DND-41 (cell line): ENCODE measurements at regions not wholly inside any gene's neighbourhood (a gene's known extent, or its start where the extent isn't known, plus 50 kb on each side); places are given as distances from the start of the nearest gene placed in this dataset.

Experiments used
- ATAC-seq: fragments of 200-7000 bp; cut with Tn5 transposase; 3 replicates; pipeline ENCODE4 v1.9.1; 2021; ENCODE audit warnings: low read depth; ENCODE audit not compliant: insufficient read depth
- DNase-seq: peaks from one replicate; pipeline ENCODE4 v3.0.0-alpha.2; 2020
- H2AFZ ChIP-seq: 2 replicates; pipeline ENCODE4 v1.6.0; 2012; ENCODE audit warnings: low read depth, low read length
- H3K27ac ChIP-seq: 2 replicates; pipeline ENCODE4 v1.5.1; 2012; ENCODE audit warnings: low read length, inconsistent platforms
- H3K27me3 ChIP-seq: fragments of 200-600 bp; sonication (generic); 2 replicates; pipeline ENCODE4 v1.6.0; 2012; ENCODE audit warnings: low read length, mild to moderate bottlenecking, inconsistent platforms; ENCODE audit not compliant: insufficient read depth, poor library complexity
- H3K36me3 ChIP-seq: 2 replicates; pipeline ENCODE4 v1.5.1; 2012; ENCODE audit warnings: low read length, inconsistent platforms; ENCODE audit not compliant: insufficient read depth
- H3K4me1 ChIP-seq: 2 replicates; pipeline ENCODE4 v1.5.1; 2012; ENCODE audit warnings: mild to moderate bottlenecking, low read length; ENCODE audit not compliant: insufficient read depth
- H3K4me2 ChIP-seq: 2 replicates; pipeline ENCODE4 v1.6.0; 2012; ENCODE audit warnings: mild to moderate bottlenecking, moderate library complexity, low read length, inconsistent platforms; ENCODE audit not compliant: insufficient read depth
- H3K4me3 ChIP-seq, 2 experiments: fragments of 200-600 bp in 1 of 2; shearing (Covaris generic) in 1 of 2; 2 replicates each; pipeline ENCODE4 v1.5.1; 2012 to 2016; ENCODE audit warnings: inconsistent platforms in 2 of 2, low read length in 2 of 2, mild to moderate bottlenecking in 2 of 2, low read depth in 1 of 2, moderate library complexity in 1 of 2
- H3K79me2 ChIP-seq: 2 replicates; pipeline ENCODE4 v1.6.0; 2012; ENCODE audit warnings: low read length, inconsistent platforms; ENCODE audit not compliant: insufficient read depth
- H3K9ac ChIP-seq: 2 replicates; pipeline ENCODE4 v1.6.0; 2012; ENCODE audit warnings: low read depth, mild to moderate bottlenecking, inconsistent platforms, low read length, moderate library complexity
- H3K9me3 ChIP-seq: 2 replicates; pipeline ENCODE4 v1.5.1; 2012; ENCODE audit warnings: low read length, moderate library complexity, mild to moderate bottlenecking, inconsistent platforms; ENCODE audit not compliant: insufficient read depth, severe bottlenecking
- H4K20me1 ChIP-seq: 2 replicates; pipeline ENCODE4 v1.6.0; 2012; ENCODE audit warnings: low read length; ENCODE audit not compliant: insufficient read depth
- EZH2 ChIP-seq: IDR thresholded peaks from 3 replicates; pipeline ENCODE4 v1.6.1; 2012; ENCODE audit warnings: borderline replicate concordance, low read depth, mild to moderate bottlenecking, moderate library complexity, low read length, inconsistent platforms; ENCODE audit not compliant: severe bottlenecking
- TF ChIP-seq, protein P1 (sequence below): IDR thresholded peaks from 2 replicates; pipeline ENCODE4 v1.5.1; 2012; ENCODE audit warnings: borderline replicate concordance, low read length, moderate library complexity, mild to moderate bottlenecking; ENCODE audit not compliant: poor library complexity, severe bottlenecking; ENCODE audit errors: extremely low read depth

- Histone ChIP-seq H3K4me2 (no peak overlapping the region), H3K4me1 (no peaks in the 10 kb centered on the region), H3K36me3 (no peaks in the 10 kb centered on the region), H2AFZ (no peak overlapping the region), H3K4me3 (no peak overlapping the region), H3K27me3 (no peaks in the 10 kb centered on the region), H3K9ac (no peak overlapping the region), H3K9me3 (no peaks in the 10 kb centered on the region), H3K79me2 (no peaks in the 10 kb centered on the region), H3K27ac (no peak overlapping the region), H4K20me1 (no peaks in the 10 kb centered on the region)
- no peak for ATAC-seq
- TF ChIP-seq, protein P1, sequence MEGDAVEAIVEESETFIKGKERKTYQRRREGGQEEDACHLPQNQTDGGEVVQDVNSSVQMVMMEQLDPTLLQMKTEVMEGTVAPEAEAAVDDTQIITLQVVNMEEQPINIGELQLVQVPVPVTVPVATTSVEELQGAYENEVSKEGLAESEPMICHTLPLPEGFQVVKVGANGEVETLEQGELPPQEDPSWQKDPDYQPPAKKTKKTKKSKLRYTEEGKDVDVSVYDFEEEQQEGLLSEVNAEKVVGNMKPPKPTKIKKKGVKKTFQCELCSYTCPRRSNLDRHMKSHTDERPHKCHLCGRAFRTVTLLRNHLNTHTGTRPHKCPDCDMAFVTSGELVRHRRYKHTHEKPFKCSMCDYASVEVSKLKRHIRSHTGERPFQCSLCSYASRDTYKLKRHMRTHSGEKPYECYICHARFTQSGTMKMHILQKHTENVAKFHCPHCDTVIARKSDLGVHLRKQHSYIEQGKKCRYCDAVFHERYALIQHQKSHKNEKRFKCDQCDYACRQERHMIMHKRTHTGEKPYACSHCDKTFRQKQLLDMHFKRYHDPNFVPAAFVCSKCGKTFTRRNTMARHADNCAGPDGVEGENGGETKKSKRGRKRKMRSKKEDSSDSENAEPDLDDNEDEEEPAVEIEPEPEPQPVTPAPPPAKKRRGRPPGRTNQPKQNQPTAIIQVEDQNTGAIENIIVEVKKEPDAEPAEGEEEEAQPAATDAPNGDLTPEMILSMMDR = no peak
- no peak for TF ChIP-seq EZH2
- no peak for DNase-seq
These were observed 469.6 kb upstream of the FZD8 start for GRCh38 chr10:36111676-36112075.

GRCh38 chr10:36110097-36110496 is 468.0 kb upstream of the FZD8 start:
- Histone ChIP-seq H4K20me1 (no peaks in the 10 kb centered on the region), H3K9me3 (no peaks in the 10 kb centered on the region), H3K4me2 (no peak overlapping the region), H3K36me3 (no peaks in the 10 kb centered on the region), H3K9ac (no peak overlapping the region), H2AFZ (no peak overlapping the region), H3K27ac (no peak overlapping the region), H3K4me1 (no peaks in the 10 kb centered on the region), H3K27me3 (no peaks in the 10 kb centered on the region), H3K4me3 (no peak overlapping the region), H3K79me2 (no peaks in the 10 kb centered on the region)
- DNase-seq (no peak), ATAC-seq (no peak)
- TF ChIP-seq, protein P1 = no peak

- TF ChIP-seq EZH2 = no peak
- TF ChIP-seq, protein P1 = no peak
- no peak overlapping the region for H3K4me2 ChIP-seq
- ATAC-seq = no peak
- no peak for DNase-seq
- H3K36me3 ChIP-seq = no peaks in the 10 kb centered on the region
- no peaks in the 10 kb centered on the region for H3K9me3 ChIP-seq
- H3K27ac ChIP-seq = no peak overlapping the region
- H2AFZ ChIP-seq = no peak overlapping the region
- no peak overlapping the region for H3K4me3 ChIP-seq
- no peaks in the 10 kb centered on the region for H4K20me1 ChIP-seq
- no peak overlapping the region for H3K9ac ChIP-seq
- no peaks in the 10 kb centered on the region for H3K79me2 ChIP-seq
- no peaks in the 10 kb centered on the region for H3K4me1 ChIP-seq
- no peaks in the 10 kb centered on the region for H3K27me3 ChIP-seq
These were observed 467.4 kb upstream of the FZD8 start for GRCh38 chr10:36109399-36110023.

- no peaks in the 10 kb centered on the region for H3K9me3 ChIP-seq
- H3K4me3 ChIP-seq = no peak overlapping the region
- DNase-seq (no peak), ATAC-seq (no peak)
- TF ChIP-seq, protein P1 = no peak
- no peaks in the 10 kb centered on the region for H3K27me3 ChIP-seq
- no peak overlapping the region for H3K4me2 ChIP-seq
- no peaks in the 10 kb centered on the region for H3K4me1 ChIP-seq
- no peak overlapping the region for H2AFZ ChIP-seq
- no peak overlapping the region for H3K27ac ChIP-seq
- no peaks in the 10 kb centered on the region for H4K20me1 ChIP-seq
- H3K9ac ChIP-seq = no peak overlapping the region
- H3K36me3 ChIP-seq = no peaks in the 10 kb centered on the region
- H3K79me2 ChIP-seq = no peaks in the 10 kb centered on the region
These were observed 455.6 kb upstream of the FZD8 start for GRCh38 chr10:36097696-36098095.
